ENCODE measurements at regions not wholly inside any gene's neighbourhood (a gene's known extent, or its start where the extent isn't known, plus 50 kb on each side); places are given as distances from the start of the nearest gene placed in this dataset.
"Not testable (repeated sequence)": the region's sequence is repeated elsewhere in the genome, so short reads cannot be mapped to it uniquely, and the experiment has no call there.

DNA sequence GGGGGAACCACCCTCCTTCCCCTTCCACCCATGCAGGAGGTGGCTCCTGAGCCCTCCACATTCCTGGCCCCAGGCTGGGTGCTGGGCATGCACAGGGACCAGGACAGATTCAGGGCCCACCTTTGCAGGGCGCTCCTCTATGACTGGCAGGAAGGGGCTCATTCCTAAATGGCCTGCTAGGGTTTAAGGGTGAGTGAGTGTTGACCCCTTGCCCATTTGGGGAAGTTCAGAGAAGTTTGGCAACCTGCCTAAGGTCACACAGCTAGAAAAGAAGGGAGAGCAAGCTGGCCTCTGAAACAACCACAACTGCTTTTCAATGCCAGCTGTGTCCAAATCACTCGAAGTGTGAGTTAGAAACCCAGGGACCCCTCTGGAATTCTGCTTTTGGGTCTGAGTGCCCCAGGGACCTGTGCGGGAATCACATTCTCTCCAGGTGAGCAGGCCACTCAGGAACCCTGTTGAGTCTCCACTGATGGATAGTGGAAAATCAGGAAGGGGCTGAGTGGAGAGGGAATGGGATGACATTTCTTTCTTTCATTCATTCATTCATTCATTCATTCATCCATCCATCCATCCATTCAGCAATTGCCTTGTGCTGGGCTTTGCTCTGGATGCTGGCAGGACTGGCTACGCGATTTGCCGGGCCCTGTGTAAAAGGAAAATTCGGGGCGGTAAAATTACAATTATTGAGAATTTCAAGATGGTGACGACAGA, 191.9 kb downstream of the C9orf50 start:
- DNase-seq, result no peak

DNA sequence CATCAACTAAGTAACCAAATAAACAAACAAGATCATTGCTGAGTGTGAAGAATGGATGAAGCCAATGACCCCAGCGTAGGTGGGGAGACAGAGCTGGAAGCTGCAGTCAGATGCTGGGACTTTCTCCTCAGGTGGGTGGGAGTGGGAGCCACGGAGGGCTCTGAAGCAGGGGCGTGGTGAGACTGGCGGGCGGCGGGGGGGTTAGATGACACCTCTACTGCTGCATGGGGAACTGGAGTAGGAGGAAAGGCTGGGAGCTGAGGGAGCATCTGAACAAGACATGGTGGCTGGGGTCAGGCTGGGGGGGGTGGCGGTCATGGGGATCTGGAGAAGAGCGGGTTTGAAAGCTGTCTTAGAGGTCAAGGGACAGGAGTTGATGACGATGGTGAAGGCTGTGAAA, 193.8 kb downstream of the C9orf50 start:
- no peak for DNase-seq

DNA sequence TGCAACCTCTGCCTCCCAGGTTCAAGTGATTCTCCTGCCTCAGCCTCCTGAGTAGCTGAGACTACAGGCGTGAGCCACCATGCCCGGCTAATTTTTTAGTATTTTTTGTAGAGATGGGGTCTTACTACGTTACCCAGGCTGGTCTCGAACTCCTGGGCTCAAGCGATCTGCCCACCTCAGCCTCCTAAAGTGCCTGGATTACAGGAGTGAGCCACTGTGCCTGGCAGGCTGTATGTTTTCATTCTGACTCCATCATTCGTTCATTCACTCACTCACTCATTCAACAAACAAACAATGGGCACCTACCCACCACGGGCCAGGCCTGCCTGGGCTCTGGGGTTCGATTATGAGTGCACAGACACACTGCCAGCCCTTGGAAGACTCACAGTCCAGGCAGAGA, 197.1 kb downstream of the C9orf50 start:
- DNase-seq, result not testable (repeated sequence)

DNA sequence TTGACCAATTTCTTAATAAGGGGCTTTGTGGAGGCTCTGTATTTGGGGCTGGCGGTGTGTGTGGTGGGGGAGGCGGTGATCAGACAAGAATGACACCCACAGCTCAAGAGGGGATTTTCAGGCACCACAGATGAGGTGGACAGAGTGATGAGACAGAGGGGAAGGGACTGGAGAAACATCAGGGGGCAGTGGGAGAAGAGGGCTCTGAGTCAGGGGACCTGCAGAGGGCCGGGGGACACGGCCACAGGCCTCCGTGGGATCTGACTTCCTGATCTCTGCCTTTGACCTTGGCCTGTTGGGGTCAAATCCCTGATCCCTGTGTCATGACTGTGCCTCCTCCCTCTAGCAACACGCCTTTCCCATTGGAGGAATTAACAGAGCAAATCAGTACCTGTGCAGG, 197.7 kb downstream of the C9orf50 start:
- DNase-seq, result no peak

DNA sequence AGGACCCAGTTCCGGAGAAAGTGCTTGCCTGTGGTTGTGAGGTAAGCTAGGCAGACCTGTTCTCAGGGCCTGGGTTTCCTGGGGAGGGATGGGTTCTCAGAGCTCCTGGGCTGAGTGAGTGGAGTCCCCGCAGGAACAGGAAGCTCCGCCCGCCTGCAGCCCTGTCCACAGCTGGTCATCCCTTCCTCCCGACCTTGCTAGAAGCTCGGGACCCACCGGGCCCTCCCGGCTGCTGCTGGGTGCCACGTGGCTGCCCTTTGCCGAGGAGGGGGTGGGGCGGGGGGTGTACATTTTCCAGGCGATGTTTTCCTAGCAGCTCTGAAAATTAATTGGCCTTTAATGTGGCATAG, 198.1 kb downstream of the C9orf50 start:
- no peak for DNase-seq

DNA sequence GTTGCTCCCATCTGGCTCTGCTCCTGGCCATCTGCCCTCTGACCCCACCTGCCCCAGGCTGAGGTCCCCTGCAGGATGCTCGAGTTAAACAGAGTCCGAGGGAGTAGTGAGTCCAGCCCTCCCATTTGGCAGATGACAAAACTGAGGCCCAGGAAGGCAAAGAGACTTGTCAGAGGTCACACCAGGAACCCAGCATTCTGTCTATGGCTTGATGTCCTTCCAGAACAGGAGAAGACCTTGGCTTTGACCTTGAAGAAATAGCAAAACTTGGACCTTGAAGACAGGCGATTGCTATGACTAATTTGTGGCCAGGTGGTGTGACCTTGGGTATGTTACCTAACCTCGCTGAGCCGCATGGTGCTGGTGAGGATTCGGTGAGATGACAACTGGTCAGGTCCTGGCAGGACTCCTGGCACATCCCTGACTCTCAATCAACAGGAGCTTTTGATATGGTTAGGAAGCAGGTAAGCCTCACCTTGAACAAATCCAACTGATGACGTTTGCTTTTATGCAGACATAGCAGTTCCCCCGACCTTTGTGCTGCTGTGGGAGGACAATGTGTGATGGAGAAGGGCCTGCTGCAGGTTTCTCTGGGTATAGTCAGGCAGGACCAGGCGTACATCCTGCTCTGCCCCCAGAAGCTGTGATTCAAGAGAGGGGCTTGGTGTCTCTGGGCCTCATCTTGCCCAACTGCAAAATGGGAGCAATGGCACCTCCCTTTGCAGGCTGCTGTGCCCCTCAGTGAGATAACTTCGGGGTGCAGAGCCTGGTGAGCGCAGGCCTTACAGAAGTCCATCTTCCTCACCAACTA, 198.7 kb downstream of the C9orf50 start:
- no peak for DNase-seq

DNA sequence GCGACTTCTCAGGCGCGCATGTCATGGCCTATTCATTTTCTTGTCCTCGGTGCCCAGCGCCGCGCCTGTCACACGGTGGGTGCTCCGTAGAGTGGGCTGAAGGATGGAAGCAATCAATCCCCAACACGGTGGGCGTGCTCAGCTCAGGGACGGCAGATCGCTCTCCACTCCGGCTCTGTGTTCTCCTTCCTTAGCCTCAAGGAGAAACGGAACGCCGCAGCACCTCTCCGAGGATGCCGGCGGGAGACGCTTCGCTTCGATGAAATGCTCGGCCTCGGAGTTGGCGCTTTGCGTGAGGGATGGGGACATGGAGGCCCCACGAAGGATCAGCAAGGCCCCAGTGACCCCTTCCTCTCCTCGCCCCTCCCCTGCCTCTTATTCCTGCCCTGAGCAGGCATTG, 199.5 kb downstream of the C9orf50 start:
- no peak for DNase-seq

DNA sequence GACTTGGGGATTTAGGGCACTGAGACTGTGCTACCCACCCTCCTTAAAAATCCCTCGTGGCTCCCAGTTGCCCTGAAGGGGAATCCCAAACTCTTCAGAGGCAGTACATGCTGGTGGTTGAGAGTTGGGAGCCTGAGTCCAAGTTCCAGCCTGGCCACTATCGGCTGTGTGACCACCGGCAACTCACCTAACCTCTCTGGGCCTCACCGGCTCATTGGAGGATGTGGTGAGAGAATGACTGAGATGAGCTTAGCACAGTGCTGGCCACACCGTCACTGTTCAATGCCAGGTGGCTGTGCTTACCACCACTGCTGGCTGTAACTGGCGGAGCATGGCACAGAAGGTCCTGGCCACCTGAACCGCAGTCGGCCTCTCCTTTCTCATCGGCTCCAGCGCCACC, 200.2 kb downstream of the C9orf50 start:
- DNase-seq, result no peak

DNA sequence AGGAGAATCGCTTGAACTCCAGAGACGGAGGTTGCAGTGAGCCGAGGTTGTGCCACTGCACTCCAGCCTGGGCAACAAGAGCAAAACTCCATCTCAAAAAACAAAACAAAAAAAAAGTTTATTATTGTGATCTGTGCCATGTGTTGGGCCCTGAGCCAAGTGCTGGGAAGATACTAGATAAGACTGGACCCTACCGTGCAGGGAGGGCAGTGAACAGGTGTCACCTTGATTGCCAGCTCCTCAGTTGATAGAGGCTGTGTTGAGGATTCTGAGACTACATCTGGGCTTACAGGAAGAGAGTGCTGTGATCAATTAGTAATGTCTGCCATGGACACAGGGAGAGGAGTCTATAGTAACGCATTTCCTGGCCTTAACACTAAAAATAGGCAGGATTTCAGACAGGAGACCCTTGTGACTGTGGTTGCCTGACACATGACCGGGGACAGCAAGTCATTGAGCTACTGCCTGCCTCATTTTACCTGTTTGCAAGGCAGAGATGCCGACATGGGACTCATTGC, 201.5 kb downstream of the C9orf50 start:
- no peak for DNase-seq

DNA sequence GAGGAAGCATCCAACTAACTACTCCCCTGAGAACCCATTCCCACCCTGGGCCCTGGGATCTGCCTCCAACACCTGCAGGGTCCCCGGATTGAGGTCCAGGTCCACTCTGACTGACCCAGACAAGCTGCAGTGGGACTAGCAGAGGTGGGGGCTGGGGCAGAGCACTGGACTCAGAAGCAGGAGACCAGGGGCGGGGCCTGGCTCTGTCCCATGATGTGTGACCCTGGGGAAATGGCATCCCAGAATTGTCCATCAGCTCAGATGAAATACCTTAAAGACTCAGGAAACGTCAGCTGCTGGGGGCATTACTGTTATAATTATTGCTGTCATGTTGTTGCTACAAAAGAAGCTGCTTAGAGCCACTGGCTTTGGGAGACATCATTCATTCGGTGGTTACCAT, 202.4 kb downstream of the C9orf50 start:
- no peak for DNase-seq

DNA sequence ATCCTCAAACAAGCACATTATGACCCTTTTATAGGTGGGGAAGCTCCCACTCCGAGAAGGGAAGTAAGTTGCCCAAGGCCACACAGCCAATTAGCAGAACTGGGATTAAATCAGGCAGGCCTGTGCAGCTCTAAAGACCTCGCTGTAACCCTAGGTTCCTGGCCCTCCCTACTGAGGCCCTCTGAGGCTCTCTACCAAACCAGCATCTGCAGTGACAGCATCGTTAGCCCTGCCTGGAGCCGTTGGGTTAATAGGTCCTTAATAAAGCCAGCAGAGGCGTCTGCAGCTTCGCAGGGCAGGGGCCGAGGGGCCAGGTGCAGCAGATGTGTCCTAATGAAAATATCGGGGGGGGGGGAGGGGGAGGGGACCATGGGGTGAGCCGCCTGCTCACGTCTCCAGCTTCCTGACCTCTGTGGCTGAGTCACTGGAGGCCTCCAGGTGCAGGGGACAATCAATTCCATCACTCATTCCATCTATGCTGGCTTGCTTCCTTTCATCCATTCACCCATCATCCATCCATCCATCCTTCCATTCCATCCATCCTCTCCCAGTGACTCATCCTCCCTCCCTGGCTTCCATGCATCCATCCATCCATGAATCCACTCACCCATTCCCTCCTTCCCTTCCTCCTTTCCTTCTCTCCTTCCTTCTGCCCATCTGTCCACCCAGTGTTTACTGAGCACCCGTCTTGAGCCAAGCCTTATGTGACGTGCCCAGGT, 203.9 kb downstream of the C9orf50 start:
- DNase-seq, result no peak

DNA sequence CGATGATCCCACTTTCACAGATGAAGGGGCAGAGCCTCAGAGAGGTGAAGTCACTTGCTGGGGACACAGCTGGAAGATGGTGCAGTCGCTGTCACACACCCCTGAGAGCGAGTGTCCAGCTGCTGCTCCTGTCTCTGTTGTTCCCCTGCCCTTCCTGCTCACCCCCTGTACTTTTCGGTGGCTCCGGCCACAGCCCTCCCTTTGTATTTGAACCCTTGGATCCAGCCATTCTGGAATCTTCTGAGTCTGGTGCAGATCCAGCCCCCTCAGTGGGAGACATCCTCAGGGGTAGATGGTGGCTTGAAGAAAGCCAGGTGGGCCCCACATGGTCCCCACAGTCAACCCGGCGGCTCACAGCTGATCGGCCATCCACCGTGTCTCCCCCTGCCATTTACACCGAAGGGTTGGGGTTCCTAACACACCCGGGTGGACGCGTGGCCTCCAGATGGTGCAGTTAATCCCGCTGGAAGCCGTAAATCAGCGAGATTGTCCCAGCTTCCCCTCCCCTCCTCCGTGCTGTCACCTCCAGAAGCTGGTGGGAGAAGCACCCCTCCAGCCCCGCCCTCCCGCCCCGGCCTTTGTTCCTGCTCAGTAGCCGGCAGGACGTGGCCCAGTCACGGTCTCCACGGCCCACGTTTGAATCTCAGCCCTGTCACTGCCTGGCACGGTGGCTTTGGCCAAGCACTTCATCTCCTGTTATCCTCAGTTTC, 204.8 kb downstream of the C9orf50 start:
- no peak for DNase-seq

DNA sequence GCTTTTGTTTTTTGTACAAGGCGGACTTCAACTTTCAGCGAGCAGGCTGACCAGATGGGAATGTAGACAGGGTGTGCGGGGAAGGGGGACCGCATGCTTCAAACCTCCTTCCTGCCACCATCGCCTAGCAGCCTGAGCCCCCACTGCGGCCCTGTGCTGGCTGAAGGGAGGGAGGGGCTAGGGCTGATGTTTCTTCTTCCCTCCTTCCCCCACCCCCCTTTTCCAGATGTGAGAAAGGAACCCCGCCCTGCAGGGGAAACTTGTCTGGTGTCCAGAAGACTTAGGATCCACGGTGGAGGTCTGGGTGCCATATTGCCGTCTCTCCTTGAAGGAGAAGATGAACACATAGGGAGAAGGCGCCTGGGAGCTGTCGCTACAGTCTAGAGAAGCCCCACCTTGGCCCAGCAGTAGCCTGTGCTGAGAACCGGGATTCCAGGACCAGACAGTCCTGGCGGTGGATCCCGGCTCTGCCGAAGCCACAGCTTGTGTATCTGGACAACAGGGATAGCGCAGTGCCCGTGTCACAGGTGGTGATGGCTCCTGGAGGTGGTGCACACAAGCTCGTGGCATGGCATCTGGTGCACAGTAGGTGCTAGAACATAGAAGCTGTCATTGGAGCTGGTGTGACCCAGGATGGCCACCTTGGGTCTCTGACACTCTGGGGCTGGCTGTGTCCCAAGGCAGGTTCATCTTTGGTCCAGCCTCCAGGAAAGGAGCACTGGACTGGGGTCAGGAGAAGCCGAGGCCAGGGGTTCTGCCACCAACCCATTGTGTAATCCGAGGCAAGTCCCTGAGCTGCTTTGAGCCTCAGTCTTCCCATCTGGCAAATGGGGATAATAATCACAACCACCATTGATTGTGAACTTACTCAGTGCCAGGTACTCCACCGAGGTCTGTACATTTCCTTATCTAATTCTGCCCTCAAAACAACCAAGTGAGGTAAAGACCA, 205.6 kb downstream of the C9orf50 start:
- no peak for DNase-seq

DNA sequence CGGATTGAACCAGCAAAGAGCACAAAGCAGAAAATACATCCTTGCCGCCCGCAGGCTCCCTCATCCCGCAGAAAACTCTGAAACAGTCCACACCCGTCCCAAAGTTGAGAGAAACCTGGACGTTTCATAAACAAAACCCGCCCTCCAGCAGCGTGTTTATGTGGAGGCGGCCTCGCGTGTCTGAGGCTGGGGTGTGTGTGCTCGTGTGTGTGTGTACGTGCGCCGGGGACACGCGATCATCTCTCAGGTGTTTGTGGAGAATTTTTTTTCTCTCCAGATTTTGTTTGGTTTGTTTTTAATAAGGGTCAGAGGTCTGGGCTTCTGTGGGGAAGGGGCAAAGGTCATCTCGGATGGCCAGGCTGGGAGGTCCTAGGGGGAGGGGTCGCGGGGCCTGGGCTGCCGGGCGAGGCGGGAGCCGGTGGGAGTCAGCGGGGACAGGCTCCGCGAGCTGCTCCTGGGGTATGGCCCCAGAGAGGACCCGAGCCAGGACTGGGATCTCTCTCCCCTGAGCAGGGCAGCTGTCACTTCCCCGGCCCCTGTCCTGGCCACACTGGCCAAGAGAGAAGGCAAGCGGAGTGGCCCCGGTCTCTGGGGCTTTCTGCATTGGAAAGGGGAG, 206.4 kb downstream of the C9orf50 start:
- DNase-seq, result no peak

DNA sequence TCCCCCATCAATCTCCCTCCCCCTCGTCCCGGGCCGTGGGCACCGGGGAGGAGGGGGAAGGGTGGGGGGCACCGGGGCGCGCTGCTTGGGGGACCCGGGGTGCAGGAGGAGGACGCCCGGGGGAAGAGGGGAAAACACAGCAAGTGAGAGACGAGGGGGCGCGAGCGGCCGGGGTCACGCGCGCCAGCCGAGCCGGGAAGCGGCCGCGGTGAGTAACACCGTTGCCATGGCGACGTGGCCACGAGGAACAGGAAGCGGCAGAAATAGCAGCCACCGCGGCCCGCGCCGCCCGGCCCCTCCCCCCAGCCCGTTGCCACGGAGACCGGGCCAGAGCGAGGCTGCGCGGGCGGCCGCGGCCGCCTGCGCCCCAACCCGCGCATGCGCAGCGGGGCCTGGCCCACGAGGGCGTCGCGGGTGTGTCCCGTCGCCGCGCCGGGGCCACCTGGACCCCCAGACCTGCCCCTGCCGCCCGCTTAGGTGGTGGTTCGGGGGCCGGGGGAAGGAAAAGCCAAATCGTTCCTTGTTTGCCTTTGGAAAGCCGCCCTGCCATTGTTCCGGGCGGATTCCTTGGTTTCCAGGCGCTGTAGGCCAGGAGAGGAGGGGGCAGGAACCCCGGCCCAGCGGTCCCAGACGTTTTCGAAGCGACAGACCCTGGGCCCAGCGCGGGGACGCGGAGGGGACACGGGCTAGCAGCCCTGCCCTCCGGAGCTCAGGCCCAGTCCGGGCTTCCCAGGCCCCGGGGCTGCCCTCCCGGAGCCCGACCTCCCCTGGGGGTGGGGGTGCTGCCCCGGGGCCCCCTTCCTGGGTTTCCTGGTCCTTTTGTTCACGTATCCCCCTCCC, 207.1 kb downstream of the C9orf50 start:
- DNase-seq, result peak; percentile 91

DNA sequence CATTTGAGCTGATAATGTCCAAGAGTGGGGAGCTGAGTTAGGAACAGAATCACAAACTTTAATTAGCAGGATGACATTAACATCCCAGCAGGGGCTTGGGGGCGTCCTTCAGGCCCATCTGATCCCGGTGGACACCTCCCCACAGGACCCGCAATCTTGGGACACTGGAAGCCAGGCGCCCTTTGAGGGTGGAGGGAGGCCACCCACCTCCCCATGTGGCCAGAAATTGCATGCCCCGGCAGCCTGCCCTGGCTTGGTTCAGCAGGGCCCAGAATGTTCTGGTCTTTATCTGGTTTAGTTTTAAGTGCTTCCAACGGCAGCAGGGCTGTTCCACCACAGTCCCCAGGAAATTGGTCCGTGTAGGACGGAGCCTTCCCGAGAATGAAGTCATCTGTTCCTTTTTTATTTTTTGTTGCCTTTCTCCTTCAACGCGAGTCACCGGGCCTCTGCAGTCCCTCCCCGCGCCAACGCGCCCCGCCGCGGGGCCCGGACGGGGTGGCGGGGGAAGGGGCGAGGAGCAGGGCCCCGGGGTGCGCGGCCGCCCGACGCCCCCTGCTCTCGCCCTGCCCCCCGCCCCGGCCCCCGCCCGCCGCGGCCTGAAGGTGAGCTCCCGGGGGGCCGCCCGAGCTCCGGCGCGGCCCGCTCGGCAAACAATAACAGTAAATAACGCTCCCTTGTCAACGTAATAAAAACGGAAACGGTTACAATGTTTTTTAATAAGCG, 207.9 kb downstream of the C9orf50 start:
- DNase-seq, result peak; percentile 65

DNA sequence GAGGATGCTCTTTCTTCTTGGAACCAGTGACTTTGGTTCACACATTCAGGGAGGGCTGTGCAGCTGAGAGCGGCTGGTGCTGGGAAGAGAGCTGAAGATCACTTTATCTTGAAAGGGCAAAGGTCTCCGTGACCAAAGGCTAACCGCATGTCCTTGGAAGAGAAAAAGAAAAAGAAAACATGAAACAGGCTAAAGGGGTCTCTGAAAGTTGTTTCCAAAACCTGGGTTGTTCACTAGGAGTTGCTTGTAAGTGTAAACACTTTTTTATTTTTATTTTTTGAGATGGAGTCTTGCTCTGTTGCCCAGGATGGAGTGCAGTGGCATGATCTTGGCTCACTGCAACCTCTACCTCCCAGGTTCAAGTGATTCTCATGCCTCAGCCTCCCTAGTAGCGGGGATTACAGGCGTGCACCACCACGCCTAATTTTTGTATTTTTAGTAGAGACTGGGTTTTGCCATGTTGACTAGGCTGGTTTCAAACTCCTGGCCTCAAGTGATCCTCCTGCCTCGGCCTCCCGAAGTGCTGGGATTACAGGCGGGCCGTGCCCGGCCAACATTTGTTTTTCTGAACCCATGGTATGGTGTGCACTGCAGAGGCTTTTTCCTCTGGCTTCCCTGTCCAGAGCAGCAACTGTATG, 208.6 kb downstream of the C9orf50 start:
- not testable (repeated sequence) for DNase-seq

DNA sequence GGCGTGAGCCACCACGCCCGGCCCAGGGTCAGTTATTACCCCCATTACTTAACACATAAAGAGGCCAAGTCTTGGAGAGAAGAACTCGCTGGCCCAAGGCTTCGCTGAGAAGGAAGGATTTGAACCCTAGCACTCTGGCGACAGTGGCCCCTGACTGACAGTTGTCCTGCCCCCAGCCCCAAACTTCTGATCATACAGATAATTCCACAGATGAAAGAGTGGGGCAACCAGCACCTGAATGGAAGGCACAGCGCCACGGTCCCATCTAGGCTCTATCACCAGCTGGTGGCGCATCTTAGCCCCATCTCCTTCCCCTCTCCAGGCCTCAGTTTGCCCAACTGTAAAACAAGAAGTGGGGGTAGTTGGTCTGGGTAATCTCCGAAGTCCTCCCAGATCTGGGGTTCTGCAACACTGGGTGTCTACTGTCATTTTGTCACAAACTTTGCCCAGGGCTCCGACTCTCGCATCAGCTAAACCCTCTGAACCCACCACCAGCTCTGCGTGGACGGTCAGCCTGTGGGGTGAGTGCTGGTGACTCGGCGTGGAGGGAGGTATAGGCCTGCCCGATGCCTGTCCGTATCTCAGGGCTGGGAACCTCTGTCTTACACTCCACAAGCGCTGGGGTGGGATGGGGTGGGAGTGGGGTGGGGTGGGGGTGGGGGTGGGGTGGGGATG, 209.3 kb downstream of the C9orf50 start:
- no peak for DNase-seq

DNA sequence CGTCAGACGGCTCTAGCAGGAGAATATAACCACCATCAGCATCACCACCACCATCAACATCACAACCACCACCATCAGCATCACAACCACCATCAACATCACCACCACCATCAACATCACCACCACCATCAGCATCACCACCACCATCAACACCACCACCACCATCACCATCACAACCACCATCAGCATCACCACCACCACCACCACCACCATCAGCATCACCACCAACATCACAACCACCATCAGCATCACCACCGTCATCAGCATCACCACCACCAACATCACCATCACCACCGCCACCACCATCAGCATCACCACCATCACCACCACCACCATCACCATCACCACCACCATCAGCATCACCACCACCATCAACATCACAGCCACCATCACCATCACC, 210.7 kb downstream of the C9orf50 start:
- DNase-seq, result no peak

Measured in NCI-H2227 treated with DMSO at 0.1 percent for 48 hours (cell line).